ENCODE measurements at regions not wholly inside any gene's neighbourhood (a gene's known extent, or its start where the extent isn't known, plus 50 kb on each side); places are given as distances from the start of the nearest gene placed in this dataset.

DNA sequence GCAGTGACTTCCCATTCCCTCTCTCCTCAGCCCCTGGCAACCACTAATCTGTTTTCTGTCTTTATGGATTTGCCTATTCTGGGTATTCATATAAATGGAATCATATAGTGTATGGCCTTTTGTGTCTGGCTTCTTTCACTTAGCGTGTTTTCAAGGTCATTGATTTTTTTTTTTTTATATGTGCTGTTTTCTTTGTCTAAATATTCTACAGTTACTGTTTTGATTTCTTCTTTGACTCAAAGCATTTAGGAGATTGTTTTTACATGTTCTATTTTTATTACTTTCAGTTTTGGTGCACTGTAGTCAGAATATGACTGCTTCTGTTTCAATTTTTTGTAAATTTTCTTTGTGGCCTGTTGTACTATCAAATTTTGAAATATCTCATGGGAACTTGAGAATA, 71.9 kb upstream of the RNU6-1 start:
- no peak overlapping the region for H3K27ac ChIP-seq (ENCODE audit: low read depth, low read length)
- H3K4me3 ChIP-seq (ENCODE audit: low read length) = no peak overlapping the region
- peaks cover 17% of the 10 kb centered on the region for H3K4me1 ChIP-seq (ENCODE audit: control insufficient read depth, insufficient read depth, low read length)
- H3K9ac ChIP-seq (ENCODE audit: low read length) = no peak overlapping the region
- H3K27me3 ChIP-seq (ENCODE audit: control insufficient read depth, insufficient read depth, low read length) = no peaks in the 10 kb centered on the region
- H3K36me3 ChIP-seq (ENCODE audit: control insufficient read depth, insufficient read depth, low read length) = no peaks in the 10 kb centered on the region

- Histone ChIP-seq H3K27me3 (ENCODE audit: control insufficient read depth, insufficient read depth, low read length) (no peaks in the 10 kb centered on the region), H3K9ac (ENCODE audit: low read length) (no peak overlapping the region), H3K4me1 (ENCODE audit: control insufficient read depth, insufficient read depth, low read length) (peaks cover 34% of the 10 kb centered on the region), H3K36me3 (ENCODE audit: control insufficient read depth, insufficient read depth, low read length) (no peaks in the 10 kb centered on the region), H3K27ac (ENCODE audit: low read depth, low read length) (peak overlapping the region; percentile 90), H3K4me3 (ENCODE audit: low read length) (no peak overlapping the region)
These were observed 74.2 kb upstream of the RNU6-1 start for GRCh38 chr15:67914028-67914427.

DNA sequence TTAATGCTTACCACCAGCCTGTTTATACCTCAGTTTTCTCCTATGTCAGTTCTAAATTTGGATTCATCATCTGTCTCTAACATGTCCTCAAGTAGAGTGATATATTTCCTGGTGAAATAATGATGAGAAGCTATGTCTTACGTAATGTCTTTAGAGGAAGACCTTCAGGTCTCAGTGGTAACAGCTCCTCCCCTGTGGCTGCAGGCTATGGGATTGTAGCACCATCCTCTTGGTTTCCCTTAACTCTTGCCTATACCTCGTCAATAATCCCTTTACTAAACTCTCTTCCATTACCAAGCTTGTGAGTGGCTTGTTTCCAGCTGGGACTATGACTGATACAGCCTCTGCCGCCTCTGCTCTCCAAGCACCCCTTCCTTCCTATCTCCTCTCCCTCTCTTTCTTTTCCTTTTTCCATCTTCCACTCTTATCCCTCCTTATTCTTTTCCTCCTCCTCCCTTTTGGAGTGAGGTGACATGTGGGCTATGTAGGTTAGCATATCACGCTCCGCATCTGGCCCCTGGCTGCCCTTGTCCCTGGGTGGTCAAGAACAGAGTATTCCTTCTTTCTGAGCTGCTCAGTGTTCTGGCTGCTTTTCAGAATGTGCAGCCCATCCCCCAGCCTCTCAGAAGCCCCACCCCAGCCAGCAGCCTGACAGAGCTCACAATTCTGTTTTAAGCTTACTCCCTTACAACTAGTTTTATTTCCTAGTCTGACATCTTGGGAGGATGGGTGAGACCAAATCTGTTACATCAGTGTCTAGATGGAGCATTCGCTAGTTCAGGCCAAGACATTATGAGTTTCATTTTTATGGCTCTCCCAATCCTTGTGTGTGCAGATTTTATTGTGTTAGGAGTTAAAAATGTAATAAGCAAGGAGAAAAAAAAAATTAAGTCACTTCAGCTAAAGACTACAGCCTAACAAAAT, 75.0 kb upstream of the RNU6-1 start:
- Histone ChIP-seq H3K4me1 (ENCODE audit: control insufficient read depth, insufficient read depth, low read length) (peaks cover 34% of the 10 kb centered on the region), H3K27ac (ENCODE audit: low read depth, low read length) (peak overlapping the region; percentile 90), H3K36me3 (ENCODE audit: control insufficient read depth, insufficient read depth, low read length) (no peaks in the 10 kb centered on the region), H3K4me3 (ENCODE audit: low read length) (peak overlapping the region; percentile 50), H3K27me3 (ENCODE audit: control insufficient read depth, insufficient read depth, low read length) (no peaks in the 10 kb centered on the region), H3K9ac (ENCODE audit: low read length) (peak overlapping the region; percentile 32)

DNA sequence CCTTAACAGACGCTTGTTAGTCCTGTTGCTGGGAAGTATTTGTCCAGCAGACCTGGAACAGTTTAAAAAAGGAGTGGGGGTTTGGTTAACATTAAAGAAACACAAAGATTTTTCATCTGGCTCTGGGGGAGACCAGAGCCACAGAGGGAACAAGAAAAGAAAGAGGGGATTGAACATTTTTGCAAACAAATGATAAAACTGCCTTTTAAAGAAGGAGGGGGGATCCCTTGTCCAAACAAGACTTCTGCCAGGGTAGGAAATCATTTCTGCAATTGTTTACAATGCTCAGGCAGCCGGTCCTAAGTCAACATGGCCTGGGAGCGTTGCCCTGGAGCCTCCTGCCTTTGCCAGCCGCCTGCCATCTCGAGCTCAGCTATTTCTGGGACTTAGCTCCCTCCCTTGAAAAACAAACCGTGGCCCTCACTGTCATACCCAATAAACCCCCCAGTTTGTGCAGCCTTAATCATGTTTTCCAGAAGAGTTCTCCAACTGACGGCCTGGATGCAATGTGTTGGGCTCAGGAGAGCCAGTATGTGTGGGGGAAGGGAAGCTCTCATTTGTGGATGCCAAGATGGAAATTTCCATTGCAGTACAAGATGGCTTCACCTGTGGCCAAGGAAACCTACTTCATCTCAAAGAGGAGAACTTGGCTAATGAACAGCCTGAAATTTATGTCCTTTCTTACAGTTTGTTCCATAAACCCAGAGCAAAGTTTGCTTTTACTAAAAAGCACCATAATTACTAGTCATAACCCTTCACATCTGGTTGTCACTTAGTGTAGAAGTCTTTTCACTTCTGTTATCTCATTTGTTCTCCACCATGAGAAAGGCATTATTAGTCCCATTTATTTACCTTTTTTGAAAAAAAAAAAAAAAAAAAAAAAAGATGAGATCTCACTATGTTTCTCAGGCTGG, 75.9 kb upstream of the RNU6-1 start:
- peak overlapping the region; percentile 12 for H3K4me3 ChIP-seq (ENCODE audit: low read length)
- H3K27me3 ChIP-seq (ENCODE audit: control insufficient read depth, insufficient read depth, low read length) = no peaks in the 10 kb centered on the region
- H3K4me1 ChIP-seq (ENCODE audit: control insufficient read depth, insufficient read depth, low read length) = peaks cover 34% of the 10 kb centered on the region
- peak overlapping the region; percentile 90 for H3K27ac ChIP-seq (ENCODE audit: low read depth, low read length)
- no peaks in the 10 kb centered on the region for H3K36me3 ChIP-seq (ENCODE audit: control insufficient read depth, insufficient read depth, low read length)
- H3K9ac ChIP-seq (ENCODE audit: low read length) = no peak overlapping the region

DNA sequence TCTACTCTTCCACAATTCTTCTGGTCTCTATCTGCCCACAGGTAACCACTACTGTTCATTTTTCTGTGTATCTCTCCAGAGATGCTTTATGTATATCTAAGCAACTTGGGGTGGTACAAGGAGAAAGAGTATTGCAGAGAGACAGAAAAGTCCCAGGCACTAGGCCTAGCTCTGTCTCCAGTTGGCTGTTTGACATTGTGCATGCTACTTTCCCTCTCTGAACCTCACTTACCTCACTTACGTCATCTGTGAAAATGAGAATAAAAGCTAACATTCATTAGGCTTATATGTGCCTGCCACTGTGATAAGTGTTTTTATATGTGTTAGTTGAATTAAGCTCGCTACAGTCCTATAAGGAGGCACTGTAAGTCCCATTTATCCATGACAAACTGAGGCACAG, 76.7 kb upstream of the RNU6-1 start:
- peak overlapping the region; percentile 90 for H3K27ac ChIP-seq (ENCODE audit: low read depth, low read length)
- peaks cover 34% of the 10 kb centered on the region for H3K4me1 ChIP-seq (ENCODE audit: control insufficient read depth, insufficient read depth, low read length)
- H3K27me3 ChIP-seq (ENCODE audit: control insufficient read depth, insufficient read depth, low read length) = no peaks in the 10 kb centered on the region
- no peaks in the 10 kb centered on the region for H3K36me3 ChIP-seq (ENCODE audit: control insufficient read depth, insufficient read depth, low read length)
- no peak overlapping the region for H3K4me3 ChIP-seq (ENCODE audit: low read length)
- no peak overlapping the region for H3K9ac ChIP-seq (ENCODE audit: low read length)

DNA sequence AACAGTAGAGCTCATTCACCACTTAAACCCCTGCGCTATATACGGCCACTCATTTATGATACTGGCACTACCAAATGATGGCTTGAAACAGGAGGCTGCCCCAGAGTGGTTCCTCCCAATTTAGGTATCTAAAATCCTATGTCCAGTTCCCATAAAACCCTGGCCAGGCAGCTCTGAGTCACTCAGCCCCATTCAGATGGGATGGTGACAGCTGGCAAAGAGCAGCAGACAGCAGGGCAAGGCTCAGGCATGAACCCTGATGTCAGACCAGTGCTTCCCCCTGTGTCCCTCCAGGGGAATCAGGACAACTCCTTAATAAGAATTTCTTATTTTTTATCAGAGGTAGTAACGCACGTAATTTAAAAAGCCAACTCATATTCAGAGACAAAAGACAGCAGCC, 77.2 kb upstream of the RNU6-1 start:
- Histone ChIP-seq H3K36me3 (ENCODE audit: control insufficient read depth, insufficient read depth, low read length) (no peaks in the 10 kb centered on the region), H3K4me3 (ENCODE audit: low read length) (no peak overlapping the region), H3K27me3 (ENCODE audit: control insufficient read depth, insufficient read depth, low read length) (no peaks in the 10 kb centered on the region), H3K4me1 (ENCODE audit: control insufficient read depth, insufficient read depth, low read length) (peaks cover 34% of the 10 kb centered on the region), H3K27ac (ENCODE audit: low read depth, low read length) (peak overlapping the region; percentile 90), H3K9ac (ENCODE audit: low read length) (no peak overlapping the region)

DNA sequence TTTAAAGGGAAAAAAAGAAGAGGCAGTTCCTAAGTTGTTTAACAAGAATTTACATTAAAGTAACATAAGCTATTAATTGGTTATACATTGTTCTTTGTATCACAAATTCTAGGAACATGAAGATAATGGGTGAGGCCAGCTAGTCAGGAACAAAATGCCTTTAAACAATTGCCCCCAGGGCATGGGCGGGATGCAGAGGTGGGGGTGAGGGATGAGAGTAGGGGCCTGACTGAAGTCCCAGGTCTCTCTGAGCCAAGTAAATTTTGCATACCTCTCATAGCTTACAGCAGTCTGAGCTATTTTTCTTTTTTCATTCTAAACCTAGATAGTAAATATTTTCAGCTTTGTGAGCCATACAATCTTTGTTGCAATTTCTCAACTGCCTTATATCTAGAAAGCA, 77.8 kb upstream of the RNU6-1 start:
- Histone ChIP-seq H3K27me3 (ENCODE audit: control insufficient read depth, insufficient read depth, low read length) (no peaks in the 10 kb centered on the region), H3K4me1 (ENCODE audit: control insufficient read depth, insufficient read depth, low read length) (peaks cover 34% of the 10 kb centered on the region), H3K4me3 (ENCODE audit: low read length) (no peak overlapping the region), H3K27ac (ENCODE audit: low read depth, low read length) (peak overlapping the region; percentile 90), H3K36me3 (ENCODE audit: control insufficient read depth, insufficient read depth, low read length) (no peaks in the 10 kb centered on the region), H3K9ac (ENCODE audit: low read length) (no peak overlapping the region)

GRCh38 chr15:67918205-67918861, 78.5 kb upstream of the RNU6-1 start:
- Histone ChIP-seq H3K27ac (ENCODE audit: low read depth, low read length) (peak overlapping the region; percentile 90), H3K4me3 (ENCODE audit: low read length) (no peak overlapping the region), H3K9ac (ENCODE audit: low read length) (no peak overlapping the region), H3K36me3 (ENCODE audit: control insufficient read depth, insufficient read depth, low read length) (no peaks in the 10 kb centered on the region), H3K4me1 (ENCODE audit: control insufficient read depth, insufficient read depth, low read length) (peaks cover 34% of the 10 kb centered on the region), H3K27me3 (ENCODE audit: control insufficient read depth, insufficient read depth, low read length) (no peaks in the 10 kb centered on the region)

- no peaks in the 10 kb centered on the region for H3K36me3 ChIP-seq (ENCODE audit: control insufficient read depth, insufficient read depth, low read length)
- no peak overlapping the region for H3K9ac ChIP-seq (ENCODE audit: low read length)
- peaks cover 23% of the 10 kb centered on the region for H3K4me1 ChIP-seq (ENCODE audit: control insufficient read depth, insufficient read depth, low read length)
- H3K27ac ChIP-seq (ENCODE audit: low read depth, low read length) = no peak overlapping the region
- no peak overlapping the region for H3K4me3 ChIP-seq (ENCODE audit: low read length)
- no peaks in the 10 kb centered on the region for H3K27me3 ChIP-seq (ENCODE audit: control insufficient read depth, insufficient read depth, low read length)
These were observed 80.8 kb upstream of the RNU6-1 start for GRCh38 chr15:67920524-67921240.

GRCh38 chr15:67922106-67922675, 82.3 kb upstream of the RNU6-1 start:
- Histone ChIP-seq H3K9ac (ENCODE audit: low read length) (no peak overlapping the region), H3K27me3 (ENCODE audit: control insufficient read depth, insufficient read depth, low read length) (no peaks in the 10 kb centered on the region), H3K4me3 (ENCODE audit: low read length) (no peak overlapping the region), H3K27ac (ENCODE audit: low read depth, low read length) (no peak overlapping the region), H3K4me1 (ENCODE audit: control insufficient read depth, insufficient read depth, low read length) (peaks cover 18% of the 10 kb centered on the region), H3K36me3 (ENCODE audit: control insufficient read depth, insufficient read depth, low read length) (no peaks in the 10 kb centered on the region)

DNA sequence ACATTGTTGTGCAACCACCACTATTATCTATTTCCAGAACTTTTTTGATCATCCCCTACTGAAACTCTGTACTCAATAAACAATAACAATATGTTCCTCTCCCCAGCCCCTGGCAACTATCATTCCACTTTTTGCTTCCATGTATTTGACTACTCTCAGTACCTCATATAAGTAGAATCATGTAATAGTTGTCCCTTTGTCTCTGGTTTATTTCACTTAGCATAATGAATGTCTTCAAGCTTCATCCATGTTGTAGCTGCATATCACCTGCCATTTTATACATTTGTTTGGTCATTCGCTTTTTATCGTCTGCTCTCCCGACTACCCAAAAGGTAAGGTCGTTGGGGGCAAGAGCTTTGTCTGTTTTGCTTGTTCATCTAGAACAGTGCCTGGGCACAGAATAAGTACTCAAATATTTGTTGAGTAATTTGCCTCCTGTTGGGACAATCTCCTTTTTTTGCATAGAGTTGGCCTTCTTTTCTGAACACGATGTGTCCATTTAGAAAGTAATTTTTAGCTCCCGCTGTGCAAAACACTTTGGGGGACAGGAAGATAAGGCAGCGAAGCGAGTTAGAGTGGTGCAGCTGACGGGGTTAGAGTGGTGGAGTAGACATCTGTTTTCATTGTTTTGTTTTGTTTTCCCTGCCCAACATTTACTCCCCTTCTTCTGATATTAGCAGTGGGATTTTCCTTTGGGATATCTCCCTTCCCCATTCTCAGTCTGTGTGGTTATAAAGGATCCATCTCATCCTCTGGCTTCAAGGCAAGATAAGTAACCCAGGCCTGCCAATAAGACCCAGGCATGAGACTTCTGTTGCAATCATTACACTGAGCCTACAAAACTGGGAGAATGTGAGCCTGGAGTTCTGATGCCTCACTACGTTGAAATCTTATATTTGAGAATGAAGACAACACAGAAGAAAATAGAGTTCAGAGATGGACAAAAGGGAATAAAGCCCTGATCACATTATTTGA, 83.4 kb upstream of the RNU6-1 start:
- H3K4me3 ChIP-seq (ENCODE audit: low read length) = no peak overlapping the region
- peaks cover 17% of the 10 kb centered on the region for H3K4me1 ChIP-seq (ENCODE audit: control insufficient read depth, insufficient read depth, low read length)
- H3K27ac ChIP-seq (ENCODE audit: low read depth, low read length) = no peak overlapping the region
- no peaks in the 10 kb centered on the region for H3K36me3 ChIP-seq (ENCODE audit: control insufficient read depth, insufficient read depth, low read length)
- H3K27me3 ChIP-seq (ENCODE audit: control insufficient read depth, insufficient read depth, low read length) = no peaks in the 10 kb centered on the region
- no peak overlapping the region for H3K9ac ChIP-seq (ENCODE audit: low read length)
